OCI-LY3 (cell line): ENCODE measurements at regions not wholly inside any gene's neighbourhood (a gene's known extent, or its start where the extent isn't known, plus 50 kb on each side); places are given as distances from the start of the nearest gene placed in this dataset.
"Not testable (repeated sequence)": the region's sequence is repeated elsewhere in the genome, so short reads cannot be mapped to it uniquely, and the experiment has no call there.

ENCODE experiments used
- H2AFZ ChIP-seq: fragments of 200-600, 300-600 bp; shearing (Covaris generic); 2 replicates; pipeline ENCODE4 v1.6.0; 2014; ENCODE audit warnings: antibody characterized with exemption, low read depth, low read length
- H3K27ac ChIP-seq: fragments of 200-600, 300-600 bp; sonication (generic); 2 replicates; pipeline ENCODE4 v1.5.1; 2014; ENCODE audit warnings: mild to moderate bottlenecking, low read length, moderate library complexity, mixed read lengths
- H3K27me3 ChIP-seq: fragments of 200-600, 300-600 bp; sonication (generic); 2 replicates; pipeline ENCODE4 v1.6.1; 2014; ENCODE audit warnings: low read depth, low read length, mixed read lengths
- H3K36me3 ChIP-seq: fragments of 200-600, 300-600 bp; sonication (generic); replicated peaks from 2 replicates; pipeline ENCODE3; 2014; ENCODE audit warnings: low read depth, low read length, mixed read lengths
- H3K4me1 ChIP-seq: fragments of 300-600, 200-600 bp; sonication (generic); 2 replicates; pipeline ENCODE4 v1.6.1; 2014; ENCODE audit warnings: low read length, mixed read lengths
- H3K4me2 ChIP-seq: fragments of 200-600, 300-600 bp; sonication (generic); 2 replicates; pipeline ENCODE4 v1.6.1; 2014; ENCODE audit warnings: low read length, mixed read lengths
- H3K4me3 ChIP-seq: fragments of 300-600, 200-600 bp; sonication (generic); 2 replicates; pipeline ENCODE4 v1.5.1; 2014; ENCODE audit warnings: antibody characterized with exemption, mild to moderate bottlenecking, low read length, moderate library complexity
- H3K79me2 ChIP-seq: fragments of 300-600, 200-600 bp; shearing (Covaris generic); 2 replicates; pipeline ENCODE4 v1.6.1; 2014; ENCODE audit warnings: mild to moderate bottlenecking, low read length, mixed read lengths
- H3K9ac ChIP-seq: fragments of 300-600, 200-600 bp; shearing (Covaris generic); 2 replicates; pipeline ENCODE4 v1.6.0; 2014; ENCODE audit warnings: mild to moderate bottlenecking, low read length, moderate library complexity
- H3K9me3 ChIP-seq: fragments of 200-600, 300-600 bp; shearing (Covaris generic); 2 replicates; pipeline ENCODE4 v1.6.1; 2014; ENCODE audit warnings: low read length, mixed read lengths; ENCODE audit not compliant: insufficient read depth
- H4K20me1 ChIP-seq: fragments of 200-600, 300-600 bp; sonication (generic); 2 replicates; pipeline ENCODE4 v1.6.1; 2016; ENCODE audit warnings: low read length, mixed read lengths; ENCODE audit not compliant: insufficient read depth
- EZH2phosphoT487 ChIP-seq: fragments of 200-600 bp; shearing (Covaris generic); IDR thresholded peaks from 2 replicates; pipeline ENCODE4 v1.6.1; 2018; ENCODE audit warnings: antibody characterized with exemption, mixed run types, low read depth
- TF ChIP-seq, protein P1 (sequence below): fragments of 200-600, 300-600 bp; sonication (generic); IDR thresholded peaks from 2 replicates; pipeline ENCODE4 v1.5.1; 2014; ENCODE audit warnings: antibody characterized with exemption, low read length, low read depth

DNA sequence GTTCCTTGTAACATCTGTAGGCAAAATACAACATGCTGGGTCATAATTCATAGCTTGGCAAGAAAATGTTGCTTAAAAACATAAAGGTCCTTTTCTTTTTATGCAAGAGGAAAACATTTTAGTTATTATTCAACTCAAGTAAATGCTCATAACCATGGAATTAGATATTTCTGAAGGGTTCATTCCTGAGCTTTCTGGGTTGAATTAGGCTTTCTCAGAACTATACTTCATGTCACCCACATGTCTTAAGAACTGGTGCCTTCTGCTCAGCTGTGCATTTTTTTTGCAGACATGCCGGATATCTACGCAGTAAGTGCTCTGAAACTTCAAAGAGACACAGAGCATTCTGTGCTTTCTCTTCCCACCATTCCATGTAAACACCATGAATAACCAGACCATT lies 571.4 kb downstream of the TTLL7 start:
- H3K9me3 ChIP-seq, H3K27ac ChIP-seq, H3K27me3 ChIP-seq, H3K36me3 ChIP-seq, H3K79me2 ChIP-seq, H3K4me1 ChIP-seq, H4K20me1 ChIP-seq, H3K4me3 ChIP-seq, H3K9ac ChIP-seq, H3K4me2 ChIP-seq, H2AFZ ChIP-seq: not testable (repeated sequence)

DNA sequence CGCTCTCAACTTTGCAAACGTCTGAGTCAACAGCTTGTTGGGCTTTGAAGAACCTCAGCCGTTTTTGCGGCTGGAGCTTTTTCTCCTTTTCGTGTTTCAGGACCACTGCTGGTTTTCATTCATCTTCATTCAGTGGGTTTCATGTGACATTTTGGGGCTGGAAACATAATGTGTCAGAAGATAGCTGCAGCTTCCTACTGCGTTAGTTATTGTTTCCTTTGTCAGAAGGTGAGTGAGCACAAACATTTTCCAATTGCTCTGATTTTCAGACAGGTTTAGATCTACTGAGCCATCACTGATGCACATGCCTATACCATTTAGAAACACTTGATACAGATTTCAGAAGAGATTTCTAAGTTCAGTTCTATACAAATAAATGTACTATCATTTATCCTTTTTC lies 575.5 kb downstream of the TTLL7 start:
- H3K4me3 ChIP-seq, H3K9ac ChIP-seq, H3K4me1 ChIP-seq, H2AFZ ChIP-seq, H4K20me1 ChIP-seq, H3K27ac ChIP-seq, H3K9me3 ChIP-seq, H3K27me3 ChIP-seq, H3K4me2 ChIP-seq, H3K36me3 ChIP-seq: not testable (repeated sequence)
- H3K79me2 ChIP-seq = peaks cover 11% of the 10 kb centered on the region

DNA sequence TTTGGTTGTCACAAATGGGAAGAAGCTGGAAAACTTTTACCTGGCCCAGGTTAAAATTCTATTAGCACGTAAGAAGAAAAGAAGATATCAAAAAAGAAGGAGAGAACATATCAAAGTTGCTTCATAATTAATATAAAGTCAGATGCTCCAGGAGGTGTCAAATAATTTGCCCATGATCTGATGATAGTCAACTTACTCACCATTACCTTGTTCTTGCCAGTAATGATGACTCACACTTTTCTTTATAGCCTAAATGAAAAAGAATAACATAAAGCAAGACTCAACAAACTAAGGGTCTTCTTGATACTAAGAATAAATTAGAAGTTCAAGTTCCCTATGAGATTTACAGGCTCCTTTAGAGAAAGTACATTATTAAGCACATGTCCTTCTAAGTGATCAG lies 580.4 kb downstream of the TTLL7 start:
- Histone ChIP-seq H3K79me2 (peaks cover 7% of the 10 kb centered on the region), H3K27me3 (no peaks in the 10 kb centered on the region), H3K4me1 (no peaks in the 10 kb centered on the region), H4K20me1 (peaks cover 5% of the 10 kb centered on the region; the same call in 1 of the 2 replicates), H3K27ac (no peak overlapping the region), H3K4me2 (no peak overlapping the region), H3K4me3 (no peak overlapping the region), H2AFZ (no peak overlapping the region), H3K9me3 (no peaks in the 10 kb centered on the region), H3K36me3 (no peaks in the 10 kb centered on the region), H3K9ac (no peak overlapping the region)
- no peak for TF ChIP-seq EZH2phosphoT487
- TF ChIP-seq, protein P1, sequence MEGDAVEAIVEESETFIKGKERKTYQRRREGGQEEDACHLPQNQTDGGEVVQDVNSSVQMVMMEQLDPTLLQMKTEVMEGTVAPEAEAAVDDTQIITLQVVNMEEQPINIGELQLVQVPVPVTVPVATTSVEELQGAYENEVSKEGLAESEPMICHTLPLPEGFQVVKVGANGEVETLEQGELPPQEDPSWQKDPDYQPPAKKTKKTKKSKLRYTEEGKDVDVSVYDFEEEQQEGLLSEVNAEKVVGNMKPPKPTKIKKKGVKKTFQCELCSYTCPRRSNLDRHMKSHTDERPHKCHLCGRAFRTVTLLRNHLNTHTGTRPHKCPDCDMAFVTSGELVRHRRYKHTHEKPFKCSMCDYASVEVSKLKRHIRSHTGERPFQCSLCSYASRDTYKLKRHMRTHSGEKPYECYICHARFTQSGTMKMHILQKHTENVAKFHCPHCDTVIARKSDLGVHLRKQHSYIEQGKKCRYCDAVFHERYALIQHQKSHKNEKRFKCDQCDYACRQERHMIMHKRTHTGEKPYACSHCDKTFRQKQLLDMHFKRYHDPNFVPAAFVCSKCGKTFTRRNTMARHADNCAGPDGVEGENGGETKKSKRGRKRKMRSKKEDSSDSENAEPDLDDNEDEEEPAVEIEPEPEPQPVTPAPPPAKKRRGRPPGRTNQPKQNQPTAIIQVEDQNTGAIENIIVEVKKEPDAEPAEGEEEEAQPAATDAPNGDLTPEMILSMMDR = no peak

DNA sequence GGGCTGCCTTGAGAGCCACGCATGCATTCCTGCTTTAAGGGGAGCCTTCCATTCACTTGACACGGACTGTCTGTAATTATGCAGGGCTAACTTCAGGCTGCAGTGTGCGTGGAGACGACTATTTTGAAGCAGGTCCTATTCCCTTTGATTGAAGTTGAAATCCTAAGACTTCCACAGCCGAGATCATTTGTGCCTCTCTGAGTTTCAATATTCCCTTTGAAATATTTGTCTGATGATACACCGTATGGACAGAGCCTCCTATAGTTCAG lies 585.2 kb downstream of the TTLL7 start:
- H4K20me1 ChIP-seq, H3K4me3 ChIP-seq, H3K27ac ChIP-seq, H3K4me2 ChIP-seq, H3K4me1 ChIP-seq, H3K27me3 ChIP-seq, H2AFZ ChIP-seq, H3K9ac ChIP-seq, H3K9me3 ChIP-seq, H3K79me2 ChIP-seq, H3K36me3 ChIP-seq: not testable (repeated sequence)

DNA sequence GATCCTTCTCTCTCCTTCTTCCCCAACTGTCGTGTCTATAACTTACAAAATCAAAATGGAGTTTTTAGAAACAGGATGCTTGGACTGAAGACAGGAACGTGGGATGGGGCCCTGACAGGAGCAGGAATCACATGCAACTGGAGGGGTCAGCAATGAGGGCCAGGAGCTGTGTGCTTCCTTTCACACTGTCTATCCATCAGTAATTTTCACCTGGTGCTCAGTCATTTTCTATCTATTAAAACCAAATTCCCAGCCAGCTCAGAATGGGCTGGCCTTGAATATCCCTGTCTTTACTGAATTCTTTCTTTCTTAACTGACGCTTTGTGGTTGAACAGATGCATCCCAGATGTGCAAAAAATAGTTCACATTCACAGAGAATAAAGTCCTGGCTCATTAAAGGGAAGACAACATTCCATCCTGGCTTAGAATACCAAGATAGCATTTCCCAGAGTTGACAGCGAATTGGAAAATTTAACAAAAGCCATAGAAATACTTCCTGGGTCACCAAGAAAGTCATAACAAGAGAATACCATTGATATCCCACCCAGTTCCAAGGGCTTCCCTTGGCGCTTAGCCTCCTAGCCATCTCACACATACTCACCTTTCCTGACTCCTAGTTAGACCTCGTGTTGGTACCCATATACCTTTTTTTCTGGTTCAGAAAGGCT lies 588.1 kb downstream of the TTLL7 start:
- H3K9me3 ChIP-seq, H3K27ac ChIP-seq, H3K4me1 ChIP-seq, H3K27me3 ChIP-seq, H4K20me1 ChIP-seq, H3K9ac ChIP-seq, H3K4me3 ChIP-seq, H3K4me2 ChIP-seq, H2AFZ ChIP-seq, H3K36me3 ChIP-seq, H3K79me2 ChIP-seq: not testable (repeated sequence)

DNA sequence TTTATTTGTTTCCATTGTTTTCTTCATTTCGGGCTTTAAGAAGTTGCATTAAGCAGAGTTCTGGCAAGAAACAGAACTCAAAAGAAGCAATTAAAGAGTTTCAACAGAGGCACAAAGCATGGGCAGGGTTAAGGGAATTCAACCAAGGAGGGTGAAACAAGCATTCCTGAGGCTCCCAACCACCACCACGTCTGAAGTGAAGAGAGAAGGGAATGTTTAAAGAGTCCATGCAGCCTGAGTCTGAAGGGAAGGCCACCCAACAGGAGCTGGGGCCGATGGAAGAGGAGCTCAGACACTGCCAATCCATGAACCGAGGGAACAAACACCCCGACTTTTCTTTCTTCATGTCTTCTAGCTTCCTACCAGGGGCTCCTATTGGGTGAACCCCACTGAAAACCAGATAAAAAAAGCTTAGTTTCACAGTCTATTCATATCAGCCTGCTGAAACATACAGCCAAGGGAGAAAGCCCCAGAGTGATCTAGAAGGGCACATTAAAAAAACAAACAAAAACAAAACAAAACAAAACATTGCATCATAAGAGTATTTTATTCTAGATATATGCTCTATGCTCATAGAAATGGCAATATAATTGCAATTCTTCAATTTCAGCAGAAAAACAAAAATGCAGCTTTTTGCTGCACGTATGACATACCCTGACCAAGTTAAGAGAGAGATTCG lies 592.1 kb downstream of the TTLL7 start:
- H3K9me3 ChIP-seq, H3K27ac ChIP-seq, H3K4me3 ChIP-seq, H3K4me1 ChIP-seq, H3K79me2 ChIP-seq, H3K27me3 ChIP-seq, H3K4me2 ChIP-seq, H3K36me3 ChIP-seq, H2AFZ ChIP-seq, H3K9ac ChIP-seq, H4K20me1 ChIP-seq: not testable (repeated sequence)

DNA sequence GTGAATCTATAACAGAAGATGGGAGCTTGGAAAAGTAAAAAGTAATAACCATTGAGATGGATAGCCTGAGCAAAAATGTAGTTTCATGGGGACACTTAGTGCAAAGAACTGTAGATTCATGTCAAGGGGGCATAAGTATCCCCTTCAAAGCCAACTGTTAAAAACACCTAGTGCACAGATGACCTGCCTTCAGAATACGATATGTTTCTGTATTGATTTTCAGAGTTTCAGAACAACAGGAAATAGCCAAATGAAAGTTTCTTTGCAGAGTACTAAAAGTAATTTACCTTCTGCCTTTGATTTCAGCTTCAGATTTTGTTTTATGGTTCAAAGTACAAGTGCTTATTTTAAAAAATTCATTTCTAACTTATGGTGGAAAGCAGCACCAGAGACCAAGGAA lies 593.1 kb downstream of the TTLL7 start:
- H3K9ac ChIP-seq, H3K4me1 ChIP-seq, H3K27ac ChIP-seq, H3K36me3 ChIP-seq, H4K20me1 ChIP-seq, H3K4me3 ChIP-seq, H3K27me3 ChIP-seq, H3K9me3 ChIP-seq, H2AFZ ChIP-seq, H3K4me2 ChIP-seq: not testable (repeated sequence)
- H3K79me2 ChIP-seq = peaks cover 10% of the 10 kb centered on the region

DNA sequence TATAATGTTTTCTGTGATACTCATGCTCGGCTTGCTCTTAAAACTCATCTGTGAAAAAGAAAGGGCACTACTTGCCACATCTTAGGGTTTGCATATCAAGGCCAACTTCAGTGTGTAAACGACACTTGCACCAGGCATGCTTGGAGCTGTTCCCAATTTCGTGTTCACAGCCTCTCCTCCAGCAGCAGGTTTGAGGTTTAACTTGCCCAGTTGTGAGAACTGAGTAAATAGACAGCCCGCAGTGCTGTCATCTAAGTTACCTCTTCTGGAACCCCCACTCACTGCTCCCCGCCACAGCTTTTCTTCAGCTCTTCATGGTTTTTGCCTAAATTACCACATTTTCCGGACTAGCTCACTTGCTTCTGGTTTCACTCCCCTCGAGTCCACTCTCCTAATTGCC lies 595.4 kb downstream of the TTLL7 start:
- H4K20me1 ChIP-seq, H3K4me2 ChIP-seq, H3K27me3 ChIP-seq, H3K9me3 ChIP-seq, H3K4me1 ChIP-seq, H3K36me3 ChIP-seq, H3K9ac ChIP-seq, H2AFZ ChIP-seq, H3K4me3 ChIP-seq, H3K27ac ChIP-seq: not testable (repeated sequence)
- peaks cover 14% of the 10 kb centered on the region for H3K79me2 ChIP-seq

DNA sequence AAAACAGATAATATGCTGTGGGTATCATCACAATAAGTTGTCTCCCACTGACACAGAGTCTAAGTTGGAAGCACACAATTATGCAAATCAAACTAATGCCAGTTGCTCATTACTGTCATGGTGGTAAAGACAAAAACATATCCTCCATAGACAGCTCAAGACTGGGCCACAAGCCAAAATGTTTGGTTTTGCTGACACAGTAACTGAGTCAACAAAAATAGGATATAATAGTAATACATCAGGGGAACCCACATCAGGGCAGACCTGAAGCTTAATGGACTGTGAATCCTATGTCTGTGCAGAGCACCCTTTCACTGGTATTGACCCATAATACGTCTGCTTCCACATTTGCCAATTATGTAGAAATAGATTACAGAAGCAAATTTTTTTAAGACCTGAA lies 597.8 kb downstream of the TTLL7 start:
- not testable (repeated sequence) for H3K27ac ChIP-seq, H2AFZ ChIP-seq, H3K4me2 ChIP-seq, H3K36me3 ChIP-seq, H3K9ac ChIP-seq, H3K27me3 ChIP-seq, H3K9me3 ChIP-seq, H3K4me3 ChIP-seq, H3K4me1 ChIP-seq, H4K20me1 ChIP-seq
- peaks cover 14% of the 10 kb centered on the region for H3K79me2 ChIP-seq
